GM21786 (cell line): ENCODE measurements at regions not wholly inside any gene's neighbourhood (a gene's known extent, or its start where the extent isn't known, plus 50 kb on each side); places are given as distances from the start of the nearest gene placed in this dataset.

Experiments used
- ATAC-seq: cut with Tn5 transposase; IDR thresholded peaks from one replicate; pipeline ENCODE4 v1.9.1; 2021; ENCODE audit not compliant: unreplicated experiment

DNA sequence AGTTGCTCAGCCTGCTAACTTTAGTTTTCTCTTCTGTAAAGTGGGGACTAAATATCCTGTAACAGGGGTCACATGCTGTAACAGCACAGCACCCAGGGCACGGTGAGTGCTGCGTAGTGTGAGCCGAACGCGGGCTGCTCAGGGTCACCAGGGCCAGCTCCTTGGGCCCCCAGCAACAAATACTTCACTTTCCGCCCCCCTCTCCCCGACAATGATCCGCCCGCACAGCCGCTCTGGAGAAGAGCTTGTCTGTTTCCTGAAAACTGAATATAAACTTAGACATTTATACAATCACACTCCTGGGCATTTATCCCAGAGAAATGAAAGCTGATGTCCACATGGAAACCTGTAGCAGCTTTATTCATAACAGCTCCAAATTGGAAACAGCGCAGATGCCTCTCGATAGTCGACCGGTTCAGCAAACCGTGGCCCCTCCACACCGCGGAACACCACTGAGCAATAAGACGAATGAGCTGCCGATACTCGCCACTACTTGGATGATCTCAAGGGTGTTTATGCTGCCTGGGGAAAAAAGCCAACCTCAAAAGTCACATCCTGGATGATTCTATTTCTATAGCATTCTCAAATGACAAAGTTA lies 267.2 kb downstream of the PARN start:
- ATAC-seq: no peak

GRCh38 chr16:14360326-14361037 lies 269.6 kb downstream of the PARN start:
- no peak for ATAC-seq

- ATAC-seq: no peak
Measured at GRCh38 chr16:14358697-14359305, 271.3 kb downstream of the PARN start.

GRCh38 chr16:14357328-14357727 lies 272.7 kb downstream of the PARN start:
- ATAC-seq: no peak

- ATAC-seq: no peak
Measured at GRCh38 chr16:14356064-14356463, 274.0 kb downstream of the PARN start.

DNA sequence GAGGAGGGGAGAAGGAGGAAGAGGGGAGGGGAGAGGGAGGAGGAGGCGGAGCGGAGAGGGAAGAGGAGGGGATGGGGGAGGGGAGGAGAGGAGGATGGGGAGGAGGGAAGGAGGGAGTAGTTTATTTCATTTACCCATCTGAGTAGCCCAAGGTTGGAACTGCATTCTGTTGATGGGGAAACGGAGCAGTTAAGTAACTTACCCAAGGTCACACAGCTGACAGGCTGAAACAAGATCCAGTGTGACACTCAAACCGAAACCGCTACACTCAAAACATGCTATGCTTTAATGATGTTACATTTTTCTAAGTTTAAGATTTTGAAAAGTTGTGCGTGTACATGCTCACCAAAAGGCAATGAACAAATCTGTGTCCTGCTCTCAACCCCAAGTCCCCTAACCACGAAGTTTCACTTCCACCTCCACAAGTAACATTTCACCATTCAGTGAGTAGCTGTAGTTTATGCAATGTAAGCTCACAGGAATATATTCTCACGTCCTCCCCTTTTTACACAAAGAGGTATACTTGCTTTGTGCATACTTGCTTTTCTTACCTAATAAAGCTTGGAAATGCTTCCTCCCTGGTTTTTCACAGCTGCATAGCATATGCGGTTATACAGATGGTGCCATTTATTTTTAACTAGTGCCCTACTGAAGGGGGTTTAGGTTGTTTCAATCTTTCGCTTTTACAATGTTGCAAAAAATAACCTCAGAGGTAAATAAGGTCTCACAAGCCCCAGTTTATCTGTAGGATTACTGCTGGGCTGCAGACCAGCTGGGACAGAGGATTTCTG lies 275.3 kb downstream of the PARN start:
- peak; percentile 90 for ATAC-seq

- no peak for ATAC-seq
Measured at GRCh38 chr16:14353340-14353739, 276.7 kb downstream of the PARN start.

DNA sequence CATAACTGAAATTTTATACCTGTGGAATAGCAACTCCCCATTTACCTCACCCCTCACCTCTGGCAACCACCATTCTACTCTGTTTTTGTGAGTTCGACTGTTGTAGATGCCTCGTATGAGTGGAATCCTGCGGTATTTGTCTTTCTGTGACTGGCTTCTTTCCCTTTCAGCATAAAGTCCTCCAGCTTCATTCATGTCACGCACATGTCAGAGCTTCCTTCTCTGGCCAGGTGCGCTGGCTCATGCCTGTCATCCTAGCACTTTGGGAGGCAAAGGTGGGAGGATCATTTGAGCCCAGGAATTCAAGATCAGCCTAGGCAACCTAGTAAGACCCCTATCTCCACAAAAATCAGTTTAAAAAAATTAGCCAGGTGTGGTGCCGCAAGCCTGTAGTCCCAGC lies 278.4 kb downstream of the PARN start:
- ATAC-seq: no peak

- ATAC-seq: no peak
Measured at GRCh38 chr16:14350626-14351025, 279.4 kb downstream of the PARN start.

- no peak for ATAC-seq
Measured at GRCh38 chr16:14350081-14350480, 279.0 kb downstream of the MRTFB start.

DNA sequence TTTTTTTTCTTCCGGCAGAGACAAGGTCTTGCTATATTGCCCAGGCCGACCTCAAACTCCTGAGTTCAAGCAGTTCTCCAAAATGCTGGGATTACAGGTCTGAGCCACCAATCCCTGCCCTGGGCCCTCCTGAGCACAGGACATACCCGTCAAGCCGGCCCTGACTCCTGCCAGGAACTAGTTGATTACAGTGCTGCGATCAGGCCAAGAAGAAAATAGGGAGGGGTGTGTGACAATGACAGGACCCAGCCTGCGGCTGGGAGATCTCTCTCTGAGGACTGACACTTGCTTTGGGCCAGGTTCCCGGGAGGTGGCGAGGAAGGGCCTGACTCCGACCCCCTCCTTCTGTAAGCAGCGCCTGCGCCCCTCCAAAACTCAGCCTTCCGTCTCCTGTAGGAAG lies 276.6 kb downstream of the MRTFB start:
- no peak for ATAC-seq

- ATAC-seq: no peak
Measured at GRCh38 chr16:14346278-14347142, 275.4 kb downstream of the MRTFB start.

DNA sequence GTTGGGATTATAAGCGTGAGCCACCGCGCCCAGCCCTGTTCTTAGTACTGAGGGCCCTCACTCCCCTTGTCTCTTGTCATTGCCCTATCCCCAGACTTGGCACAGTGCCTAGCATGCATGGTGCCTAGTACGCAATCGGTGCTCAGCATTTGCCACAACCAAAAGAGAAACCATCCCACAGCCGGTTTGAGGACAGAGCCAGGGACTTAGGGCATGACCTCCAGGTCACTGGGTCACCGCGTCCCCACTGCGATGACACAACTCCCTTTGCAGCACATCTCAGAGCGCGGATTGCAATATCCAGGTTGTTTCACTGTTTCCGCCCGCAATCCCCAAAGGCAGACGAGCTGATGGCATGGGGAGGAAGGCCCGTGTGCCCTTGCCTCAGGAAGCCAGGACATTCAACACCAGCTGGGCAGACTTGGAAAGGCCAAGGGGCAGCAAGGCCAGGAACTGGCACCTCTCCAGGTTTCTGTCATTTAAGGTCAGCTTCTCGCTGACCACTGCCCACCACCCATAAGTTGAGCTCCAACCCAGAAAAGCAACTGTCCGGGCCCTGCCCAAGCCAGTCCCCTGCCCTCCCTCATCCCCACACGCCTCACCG lies 274.5 kb downstream of the MRTFB start:
- no peak for ATAC-seq

DNA sequence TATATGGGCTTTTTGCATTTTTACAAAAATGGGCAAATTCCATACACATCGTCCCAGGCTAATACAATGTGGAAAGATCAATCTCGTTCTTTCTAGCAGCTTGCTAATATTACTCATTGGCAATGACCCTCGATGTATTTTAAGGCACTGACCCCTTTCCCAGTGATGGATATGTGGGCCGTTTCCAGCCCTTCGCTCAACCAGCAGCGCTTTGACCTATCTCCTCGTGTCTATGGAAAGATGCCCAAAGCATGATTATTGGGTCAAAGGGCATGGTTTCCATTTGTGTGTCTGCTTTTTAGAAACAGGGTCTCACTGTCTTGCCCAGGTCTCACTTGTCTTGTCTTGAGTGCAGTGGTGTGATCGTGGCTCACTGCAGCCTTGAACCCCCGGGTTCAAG lies 273.8 kb downstream of the MRTFB start:
- ATAC-seq: no peak

- ATAC-seq: no peak
Measured at GRCh38 chr16:14344292-14344691, 273.2 kb downstream of the MRTFB start.

- ATAC-seq: no peak
Measured at GRCh38 chr16:14341324-14342225, 270.5 kb downstream of the MRTFB start.

GRCh38 chr16:14339694-14340093 lies 268.6 kb downstream of the MRTFB start:
- ATAC-seq: no peak

DNA sequence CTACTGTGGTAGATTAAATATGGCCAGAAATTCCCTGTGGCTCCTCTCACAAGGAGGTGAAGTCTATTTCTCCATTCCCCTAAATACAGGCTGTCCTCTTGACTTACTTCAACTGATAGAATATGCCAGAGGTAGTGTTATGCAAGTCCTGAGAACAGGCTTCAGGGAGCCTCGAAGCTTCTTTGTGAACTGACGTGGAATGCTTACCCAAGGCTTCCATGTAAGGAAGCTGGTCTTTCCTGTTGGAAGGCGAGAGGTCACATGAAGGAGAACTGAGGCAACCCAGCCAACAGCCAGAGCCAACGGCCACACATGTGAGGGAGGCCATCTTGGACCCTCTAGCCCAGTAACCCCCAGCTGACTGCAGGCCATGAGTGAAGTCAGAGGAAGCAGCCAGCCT lies 267.9 kb downstream of the MRTFB start:
- no peak for ATAC-seq

GRCh38 chr16:14338236-14338635 lies 267.1 kb downstream of the MRTFB start:
- ATAC-seq: no peak
